Stimulated activated CD4-positive, alpha-beta T cell treated with anti-CD3 and anti-CD28 coated beads, Interleukin-12 subunit alpha, Interleukin-12 subunit beta, amount 100 ng/mL, for 48 hours (primary cell): ENCODE measurements at regions not wholly inside any gene's neighbourhood (a gene's known extent, or its start where the extent isn't known, plus 50 kb on each side); places are given as distances from the start of the nearest gene placed in this dataset.

Source experiments
- DNase-seq, 3 donors: peaks; one replicate each; pipeline ENCODE4 v3.0.0-alpha.2; 2020; ENCODE audit warnings: low read depth in 2 of 3, low spot score in 1 of 3

- no peak for DNase-seq
Observed at GRCh38 chr6:163897669-163898068, 483.2 kb downstream of the QKI start.

- no peak for DNase-seq
Observed at GRCh38 chr6:163897030-163897429, 482.5 kb downstream of the QKI start.

- DNase-seq, result no peak
Observed at GRCh38 chr6:163895162-163895561, 480.6 kb downstream of the QKI start.

GRCh38 chr6:163893609-163894189 lies 479.2 kb downstream of the QKI start:
- DNase-seq, result no peak

GRCh38 chr6:163892824-163893561 lies 478.5 kb downstream of the QKI start:
- DNase-seq, result no peak

GRCh38 chr6:163889904-163890514 lies 475.5 kb downstream of the QKI start:
- no peak for DNase-seq

- no peak for DNase-seq
Observed at GRCh38 chr6:163888030-163888819, 473.7 kb downstream of the QKI start.

- no peak for DNase-seq
Observed at GRCh38 chr6:163886428-163886827, 471.9 kb downstream of the QKI start.

DNA sequence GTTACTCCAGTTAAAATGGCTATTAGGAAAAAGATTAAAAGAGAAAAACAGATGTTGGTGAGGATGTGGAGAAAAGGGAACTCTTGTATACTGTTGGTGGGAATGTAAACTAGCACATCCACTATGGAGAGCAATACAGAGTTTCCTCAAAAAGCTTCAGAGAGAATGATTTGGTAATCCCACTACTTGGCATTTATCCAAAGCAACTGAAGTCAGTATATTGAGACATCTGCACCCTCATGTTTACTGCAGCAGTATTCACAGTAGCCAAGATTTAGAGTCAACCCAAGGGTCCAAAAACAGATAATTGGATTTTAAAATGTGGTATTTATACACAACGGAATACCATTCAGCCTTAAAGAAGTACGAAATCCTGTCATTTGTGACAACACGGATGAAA lies 469.5 kb downstream of the QKI start:
- DNase-seq, result no peak

- DNase-seq, result no peak
Observed at GRCh38 chr6:163878698-163879097, 464.2 kb downstream of the QKI start.

DNA sequence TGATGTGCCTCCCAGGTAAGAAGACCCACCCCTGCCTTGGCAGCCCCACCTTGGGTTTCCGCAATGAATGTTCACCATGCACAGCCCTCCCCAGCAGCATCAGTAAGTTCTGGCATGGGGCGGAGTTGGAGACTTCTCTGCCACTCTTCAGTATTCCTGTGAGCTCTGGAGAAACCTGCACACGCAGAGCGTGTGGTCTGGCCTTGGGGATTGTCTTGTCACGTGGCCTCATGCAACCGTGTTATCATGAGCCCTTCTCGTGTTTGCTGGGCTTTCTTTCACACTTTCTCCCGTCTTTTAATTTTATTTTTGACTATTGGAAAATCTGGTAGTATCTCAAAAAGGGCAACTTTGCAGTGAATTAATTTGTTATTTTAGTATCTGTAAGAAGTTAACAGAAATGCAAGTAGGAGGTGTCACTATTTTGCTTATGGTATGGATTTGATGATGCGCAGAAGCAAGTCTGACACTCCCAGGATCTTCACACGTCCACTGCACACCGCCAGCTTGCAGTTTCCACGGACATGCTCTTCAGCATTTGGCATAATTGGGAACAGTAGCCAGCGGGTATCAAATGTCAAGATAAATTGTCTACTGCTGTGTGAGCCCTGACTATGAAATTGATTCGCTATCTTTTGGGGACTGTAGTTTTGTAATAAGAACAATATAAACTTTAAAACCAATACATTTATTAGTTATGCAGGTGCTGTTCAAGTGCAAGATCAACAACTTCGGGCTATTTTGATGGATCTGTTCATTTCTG lies 463.5 kb downstream of the QKI start:
- no peak for DNase-seq

- DNase-seq, result no peak
Observed at GRCh38 chr6:163876391-163876790, 461.9 kb downstream of the QKI start.

GRCh38 chr6:163874784-163875183 lies 460.3 kb downstream of the QKI start:
- DNase-seq, result no peak

DNA sequence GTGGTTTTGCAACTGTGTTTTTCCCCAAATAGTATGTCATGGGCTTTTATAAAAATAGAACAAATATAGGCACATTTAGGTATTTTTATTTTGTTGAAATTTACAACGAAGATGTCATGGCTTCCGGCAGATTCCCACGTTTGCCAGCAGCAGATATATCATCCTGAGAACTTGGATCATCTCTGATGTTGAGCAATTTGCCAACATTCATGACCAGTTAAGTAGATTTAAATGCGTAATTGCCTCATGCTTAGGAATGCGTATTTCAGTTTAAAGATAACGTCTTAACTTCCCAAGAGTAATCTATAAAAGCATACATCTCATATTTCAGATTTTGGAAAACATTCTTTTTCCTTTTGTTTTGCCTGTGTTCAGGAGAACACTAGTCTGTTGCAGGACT lies 457.8 kb downstream of the QKI start:
- no peak for DNase-seq

DNA sequence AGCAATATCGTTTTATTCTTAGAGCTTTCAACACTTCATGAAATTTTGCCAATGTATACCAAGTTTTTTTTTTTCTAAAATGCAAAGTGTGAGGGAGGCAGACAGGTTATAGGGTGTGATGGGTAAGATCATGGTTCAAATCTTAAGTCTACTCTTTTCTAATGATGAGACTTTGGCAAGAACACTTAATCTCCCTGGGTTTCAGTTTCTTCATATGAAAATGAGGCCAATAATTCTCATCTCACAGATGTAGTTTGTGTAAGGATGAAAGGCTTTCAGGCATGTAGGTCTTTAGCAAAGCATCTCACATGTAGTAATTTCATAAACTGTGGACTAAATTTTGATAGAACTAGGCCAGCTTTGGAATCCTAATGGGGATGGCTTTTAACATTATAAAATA lies 457.1 kb downstream of the QKI start:
- DNase-seq, result no peak

GRCh38 chr6:163867518-163868292 lies 453.2 kb downstream of the QKI start:
- DNase-seq, result no peak

DNA sequence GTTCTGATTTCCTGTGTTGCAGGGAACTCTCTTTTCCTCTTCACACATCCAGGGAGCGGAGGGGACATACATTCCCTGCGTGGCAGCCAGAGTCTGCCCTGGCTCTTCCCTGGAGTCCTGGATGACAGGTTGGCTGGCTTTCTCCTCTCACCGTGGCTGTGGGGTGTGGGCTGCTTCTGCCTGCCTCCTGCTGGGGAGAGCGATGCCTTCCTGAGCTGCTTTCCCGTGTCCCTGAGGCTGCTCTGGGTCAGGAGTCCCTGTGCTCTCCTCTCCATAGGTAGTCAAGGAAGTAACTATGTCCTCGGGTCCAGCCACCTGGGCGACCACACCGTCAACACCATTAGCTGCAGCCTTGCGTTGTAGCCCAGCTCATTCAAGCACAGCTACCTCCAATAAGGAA lies 451.7 kb downstream of the QKI start:
- DNase-seq, result no peak

DNA sequence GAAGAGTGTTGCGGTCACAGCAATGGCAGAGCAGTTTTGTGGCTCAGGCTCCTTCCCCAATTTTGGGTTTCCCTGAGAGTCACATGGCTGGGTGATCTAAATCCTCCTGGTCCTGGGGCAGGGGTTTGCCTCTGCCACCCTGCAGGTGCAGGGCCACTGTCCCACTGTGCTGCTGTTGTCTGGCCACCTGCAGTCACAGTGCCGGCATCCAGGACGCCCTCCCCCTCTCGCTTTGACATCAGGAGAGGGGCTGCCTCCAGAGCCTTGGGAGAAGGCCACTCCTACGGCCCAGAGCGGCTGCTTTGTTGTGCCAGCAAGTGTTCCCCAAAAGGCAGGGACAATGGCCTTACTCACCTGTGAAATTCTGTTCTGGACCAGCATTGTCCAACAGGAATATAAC lies 449.0 kb downstream of the QKI start:
- no peak for DNase-seq

DNA sequence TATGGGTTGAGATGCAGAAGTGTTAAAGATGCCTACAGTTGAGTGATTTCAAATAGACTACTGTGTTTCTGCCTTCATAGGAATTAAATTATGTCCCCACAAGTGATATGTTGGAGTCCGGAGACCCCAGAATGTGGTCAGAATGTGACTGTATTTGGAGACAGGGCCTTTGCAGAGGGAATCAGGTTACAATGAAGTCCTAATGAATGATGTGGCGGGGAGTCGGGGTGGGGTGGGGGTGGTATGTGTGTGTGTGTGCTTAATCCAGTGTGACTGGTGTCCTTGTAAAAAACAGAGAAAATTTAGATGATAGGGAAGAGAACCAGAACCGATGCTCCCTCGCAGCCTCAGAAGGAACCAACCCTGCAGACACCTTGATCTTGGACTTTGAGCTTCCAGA lies 448.2 kb downstream of the QKI start:
- no peak for DNase-seq

DNA sequence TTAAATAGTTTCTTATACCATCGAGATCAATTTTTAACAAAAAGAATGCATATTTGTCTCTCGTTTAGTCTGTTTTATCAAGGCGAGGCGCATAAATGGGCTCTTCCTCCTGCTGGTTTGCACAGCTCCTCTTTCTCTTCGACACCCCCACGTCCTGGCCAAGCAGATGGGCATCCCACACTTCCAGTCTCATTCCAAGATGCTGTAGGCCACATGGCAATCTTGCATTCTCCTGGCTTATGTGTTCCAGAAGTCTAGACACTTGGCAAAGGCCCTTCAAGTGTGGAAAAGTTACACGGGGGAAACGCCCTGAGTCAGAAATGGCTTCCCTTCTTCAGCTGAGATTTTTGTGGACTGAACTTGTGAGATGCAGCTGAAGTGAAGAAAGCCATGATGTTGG lies 447.1 kb downstream of the QKI start:
- DNase-seq, result no peak
